ENCODE measurements at regions not wholly inside any gene's neighbourhood (a gene's known extent, or its start where the extent isn't known, plus 50 kb on each side); places are given as distances from the start of the nearest gene placed in this dataset.

DNA sequence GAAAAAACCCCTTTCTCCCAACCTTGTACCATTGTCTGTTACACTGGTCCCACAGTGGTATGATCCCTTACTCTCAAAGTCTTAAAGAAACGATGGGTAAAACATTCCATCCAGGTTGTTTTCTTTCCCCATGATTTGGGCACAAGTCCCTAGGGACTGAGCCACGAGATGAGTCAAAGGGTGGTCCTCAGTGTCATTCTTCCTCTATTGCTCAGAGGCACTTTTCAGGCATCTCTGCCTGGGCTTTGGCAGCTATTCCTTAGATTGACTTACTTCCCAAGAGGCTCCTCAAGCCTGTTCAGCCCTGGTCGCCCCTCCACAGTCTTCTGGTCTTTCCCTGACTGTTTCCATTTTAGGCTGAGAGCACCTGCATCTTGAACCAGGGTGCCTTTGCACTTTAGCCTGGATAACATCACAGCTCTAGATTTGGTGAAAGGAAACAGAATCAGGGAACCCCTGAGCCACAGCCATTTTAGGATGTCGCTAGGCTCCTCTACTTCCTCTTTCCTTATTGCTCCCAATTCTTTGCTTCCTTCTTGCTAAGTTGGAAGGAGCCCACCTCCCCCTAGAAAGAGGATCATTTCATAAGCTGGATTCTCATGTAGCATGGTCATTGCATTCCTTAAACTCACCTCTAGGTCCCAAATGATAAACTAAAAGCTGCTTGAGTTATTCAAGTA lies 131.0 kb upstream of the TPRG1 start:
- DNase-seq (ENCODE audit: low read depth, low spot score): no peak

GRCh38 chr3:189041482-189042090 lies 130.2 kb upstream of the TPRG1 start:
- H3K27ac ChIP-seq: no peak overlapping the region

More for the DNA sequence above, 131.0 kb upstream of the TPRG1 start:
- H3K27ac ChIP-seq: no peak overlapping the region

DNA sequence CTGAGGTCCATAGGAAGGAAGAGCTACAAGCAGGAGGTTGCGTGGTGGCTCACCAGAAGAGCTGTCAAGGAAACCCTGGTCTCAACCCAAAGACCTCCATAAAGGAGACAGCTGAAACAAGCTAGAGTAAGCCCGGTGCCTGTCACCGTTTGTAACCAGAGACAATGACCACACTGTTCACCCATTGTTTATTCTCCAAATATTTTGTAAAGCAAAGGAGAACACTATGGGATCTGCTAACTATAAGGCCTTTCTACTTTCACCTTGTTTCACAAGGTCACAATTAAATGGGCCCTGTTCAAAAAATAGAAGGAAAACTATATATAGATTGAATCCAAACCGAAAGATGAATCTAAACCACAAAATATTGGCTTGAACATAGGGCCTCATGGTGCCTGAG lies 128.9 kb upstream of the TPRG1 start:
- H3K27ac ChIP-seq: no peak overlapping the region
- no peak for DNase-seq (ENCODE audit: low read depth, low spot score)

More at GRCh38 chr3:189041482-189042090, 130.2 kb upstream of the TPRG1 start:
- peak; percentile 12 for DNase-seq (ENCODE audit: low read depth, low spot score)

DNA sequence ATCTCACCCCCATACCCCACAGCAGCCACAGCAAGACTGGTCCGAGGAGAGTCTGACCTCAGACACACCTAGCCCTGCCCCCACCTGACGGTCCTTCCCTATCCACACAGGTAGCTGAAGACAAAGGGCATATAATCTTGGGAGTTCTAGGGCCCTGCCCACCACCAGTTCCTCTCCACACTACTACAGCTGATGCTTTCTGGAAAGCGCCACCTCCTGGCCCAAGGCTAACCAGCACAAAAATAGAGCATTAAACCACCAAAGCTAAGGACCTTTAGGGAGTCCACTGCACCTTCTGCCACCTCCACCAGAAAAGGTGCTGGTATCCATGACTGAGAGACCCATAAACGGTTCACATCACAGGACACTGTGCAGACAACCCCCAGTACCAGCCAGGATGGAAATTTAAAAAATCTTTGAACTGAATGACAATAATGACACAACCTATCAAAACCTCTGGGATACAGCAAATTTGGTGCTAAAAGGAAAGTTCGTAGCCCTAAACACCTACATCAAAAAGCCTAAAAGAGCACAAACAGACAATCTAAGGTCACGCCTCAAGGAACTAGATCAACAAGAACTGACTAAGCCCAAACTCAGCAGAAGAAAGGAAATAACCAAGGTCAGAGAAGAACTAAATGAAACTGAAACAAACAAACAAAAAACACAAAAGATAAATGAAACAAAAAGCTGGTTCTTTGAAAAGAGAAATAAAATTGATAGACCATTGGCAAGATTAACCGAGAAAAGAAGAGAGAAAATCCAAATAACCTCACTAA lies 122.1 kb upstream of the TPRG1 start:
- H3K27ac ChIP-seq: no peak overlapping the region
- no peak for DNase-seq (ENCODE audit: low read depth, low spot score)

DNA sequence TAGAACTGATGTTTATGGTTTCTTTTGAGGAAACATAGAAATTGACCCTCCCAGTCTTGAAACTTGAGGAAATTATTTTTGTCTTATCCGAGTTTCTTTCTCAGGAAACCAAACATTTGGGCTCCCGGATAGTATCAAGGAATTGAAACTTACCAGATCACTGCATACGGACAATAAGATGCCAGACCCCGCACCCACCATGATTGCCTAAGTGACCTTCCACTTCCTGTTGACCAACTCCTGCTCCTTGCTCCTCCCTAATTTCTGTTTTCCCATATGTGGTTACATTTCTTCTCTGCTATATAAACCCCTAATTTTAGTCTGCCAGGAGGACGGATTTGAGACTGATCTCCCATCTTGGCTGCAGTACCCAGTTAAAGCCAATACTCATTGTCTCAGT lies 118.4 kb upstream of the TPRG1 start:
- H3K27ac ChIP-seq: no peak overlapping the region
- DNase-seq (ENCODE audit: low read depth, low spot score): no peak

GRCh38 chr3:189056646-189057335 lies 115.0 kb upstream of the TPRG1 start:
- DNase-seq (ENCODE audit: low read depth, low spot score): no peak
- H3K27ac ChIP-seq: no peak overlapping the region

DNA sequence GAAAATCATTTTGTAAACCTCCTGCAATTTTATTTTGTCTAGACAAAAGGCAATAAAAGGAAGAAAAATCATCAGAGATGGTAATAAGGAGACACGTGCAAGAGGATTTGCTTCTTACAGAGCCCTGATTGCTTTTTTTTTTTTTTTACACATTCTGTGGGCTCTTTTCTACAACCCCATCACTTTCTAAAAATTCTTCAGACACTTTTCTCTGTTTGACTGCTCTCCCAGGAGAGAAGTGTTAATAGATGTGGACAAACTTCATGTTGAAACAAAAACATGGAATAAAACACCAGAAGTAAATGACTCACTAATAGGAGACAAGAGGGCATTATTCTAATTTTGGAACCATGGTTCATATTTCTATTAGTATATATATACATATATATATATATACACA lies 114.4 kb upstream of the TPRG1 start:
- H3K27ac ChIP-seq: no peak overlapping the region
- no peak for DNase-seq (ENCODE audit: low read depth, low spot score)

GRCh38 chr3:189058071-189058470 lies 113.7 kb upstream of the TPRG1 start:
- no peak overlapping the region for H3K27ac ChIP-seq
- no peak for DNase-seq (ENCODE audit: low read depth, low spot score)

DNA sequence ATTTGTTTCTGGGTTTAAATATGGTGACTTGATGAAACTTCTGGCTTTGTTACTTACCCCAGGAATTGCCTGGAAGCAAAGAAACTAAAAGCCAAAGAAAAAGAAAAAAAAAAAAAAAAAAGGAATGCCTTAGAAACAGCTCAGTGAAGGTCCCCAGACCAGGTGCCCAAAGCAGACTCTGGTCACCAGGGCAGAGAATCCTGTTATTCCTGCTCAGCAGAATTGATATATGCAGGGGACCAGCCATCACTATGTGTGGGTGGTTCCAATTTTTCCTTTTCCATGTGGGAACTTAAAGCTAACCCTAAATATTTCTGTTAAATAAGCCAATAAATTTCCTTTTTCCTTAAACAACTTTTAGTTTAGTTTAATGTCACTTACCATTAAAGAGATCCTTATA lies 100.8 kb upstream of the TPRG1 start:
- no peak overlapping the region for H3K27ac ChIP-seq
- DNase-seq (ENCODE audit: low read depth, low spot score): no peak

DNA sequence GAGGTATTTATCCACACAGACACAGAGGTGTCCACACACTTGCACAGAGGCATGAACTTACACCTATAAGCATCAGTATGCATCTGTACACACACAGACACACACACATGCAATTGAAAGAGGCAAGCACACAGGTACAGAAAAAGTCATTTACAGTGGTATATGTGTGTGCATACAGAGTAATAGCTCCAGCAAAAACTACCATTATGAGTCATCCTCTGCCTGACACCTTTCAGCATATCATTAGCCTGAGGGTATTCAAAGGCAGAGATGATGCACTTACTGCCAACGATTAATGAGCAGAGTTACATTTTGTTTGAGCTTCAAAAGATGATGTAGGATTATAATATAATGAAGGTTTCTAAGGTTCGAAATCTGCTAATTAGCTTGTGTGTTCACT lies 100.3 kb upstream of the TPRG1 start:
- DNase-seq (ENCODE audit: low read depth, low spot score): peak; percentile 34
- H3K27ac ChIP-seq: no peak overlapping the region

DNA sequence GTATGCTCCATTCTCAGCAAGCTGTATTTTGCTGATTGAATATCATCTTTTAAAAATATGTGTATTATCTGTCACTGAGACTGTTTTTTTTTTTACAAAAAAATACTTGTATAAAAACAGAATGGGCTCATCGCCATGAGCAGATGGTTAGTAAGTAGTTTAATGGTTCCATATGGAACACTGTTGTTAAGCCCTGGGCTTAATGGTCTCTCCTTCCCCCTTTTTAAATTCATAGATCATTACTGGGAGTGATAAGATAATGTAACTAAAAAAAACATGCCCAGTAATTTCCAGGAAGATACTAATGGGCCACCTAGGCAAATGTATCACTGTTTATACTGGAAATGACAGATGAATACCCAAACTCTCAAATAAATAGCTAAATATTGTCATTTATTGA lies 95.3 kb upstream of the TPRG1 start:
- H3K27ac ChIP-seq: no peak overlapping the region
- DNase-seq (ENCODE audit: low read depth, low spot score): no peak

DNA sequence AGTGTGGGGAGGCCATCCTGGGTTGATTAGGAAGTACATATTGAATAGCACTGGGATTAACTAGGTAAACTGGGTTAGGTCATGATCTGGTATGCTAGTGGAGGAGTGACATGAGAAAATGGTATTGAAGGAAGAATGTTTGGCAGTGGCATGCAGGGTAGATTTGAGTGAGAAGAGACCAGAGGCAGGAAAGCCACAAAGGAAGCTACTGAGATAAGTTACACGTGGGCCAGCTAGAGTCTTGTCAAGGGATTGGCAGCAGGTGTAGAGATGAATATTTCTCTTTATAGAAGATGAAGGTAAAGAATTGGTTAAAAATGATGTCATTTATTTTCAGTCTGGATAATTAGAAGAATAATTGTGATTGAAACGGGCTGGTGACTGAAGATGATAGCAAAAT lies 91.0 kb upstream of the TPRG1 start:
- no peak overlapping the region for H3K27ac ChIP-seq
- no peak for DNase-seq (ENCODE audit: low read depth, low spot score)

DNA sequence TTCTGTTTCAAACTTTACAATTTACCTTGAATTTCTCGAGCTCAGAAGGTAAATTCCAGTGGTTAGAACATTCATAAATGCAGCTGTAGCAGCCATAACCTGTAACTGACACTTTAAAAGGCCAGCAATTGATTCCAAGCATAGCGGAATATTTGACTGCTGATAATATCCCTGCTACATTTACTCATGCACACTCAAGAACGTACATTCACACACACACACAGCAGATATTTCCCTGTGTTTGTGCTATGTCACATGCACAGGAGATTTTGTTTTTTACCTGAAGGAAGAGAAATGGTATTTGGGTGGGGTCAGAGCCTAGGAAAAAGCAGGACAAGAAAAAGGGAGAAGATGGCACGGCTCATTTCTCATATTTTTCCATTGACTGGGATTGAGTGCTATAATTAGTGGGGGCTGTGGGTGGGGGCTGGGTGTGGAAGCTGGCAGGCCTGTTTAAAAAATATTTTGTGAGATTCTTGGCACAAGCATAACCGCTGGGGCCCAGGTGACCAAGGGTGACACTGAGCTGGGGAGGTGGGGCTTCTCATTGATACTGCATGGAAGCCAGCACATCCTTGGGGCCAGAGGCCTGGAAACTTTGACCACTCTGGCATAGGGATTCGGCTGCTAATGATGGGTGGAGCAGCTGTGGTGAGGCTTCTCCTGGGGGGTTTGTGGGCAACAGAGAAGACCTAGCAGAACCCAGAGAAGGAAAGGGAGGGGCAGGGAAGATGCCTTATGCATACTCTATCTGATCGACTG lies 88.9 kb upstream of the TPRG1 start:
- DNase-seq (ENCODE audit: low read depth, low spot score): no peak
- H3K27ac ChIP-seq: no peak overlapping the region

DNA sequence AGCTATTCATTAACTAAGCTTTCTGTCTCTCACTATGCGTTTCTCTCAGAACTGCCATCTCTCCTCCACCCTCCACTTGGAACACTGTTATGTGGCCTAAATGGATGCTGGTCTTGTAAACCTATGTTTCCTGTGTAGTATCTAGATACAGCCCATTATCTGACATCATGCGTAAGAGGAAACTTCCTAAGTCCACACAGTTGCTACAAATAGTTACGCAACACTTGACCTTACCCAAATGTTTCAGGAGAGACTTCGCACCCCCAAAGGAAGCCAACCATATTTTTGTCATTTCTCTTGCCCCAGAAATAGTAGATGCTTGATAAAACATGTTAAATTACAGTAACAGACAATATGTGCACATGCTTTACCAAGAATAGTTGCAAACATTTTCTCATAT lies 87.2 kb upstream of the TPRG1 start:
- H3K27ac ChIP-seq: no peak overlapping the region
- no peak for DNase-seq (ENCODE audit: low read depth, low spot score)

DNA sequence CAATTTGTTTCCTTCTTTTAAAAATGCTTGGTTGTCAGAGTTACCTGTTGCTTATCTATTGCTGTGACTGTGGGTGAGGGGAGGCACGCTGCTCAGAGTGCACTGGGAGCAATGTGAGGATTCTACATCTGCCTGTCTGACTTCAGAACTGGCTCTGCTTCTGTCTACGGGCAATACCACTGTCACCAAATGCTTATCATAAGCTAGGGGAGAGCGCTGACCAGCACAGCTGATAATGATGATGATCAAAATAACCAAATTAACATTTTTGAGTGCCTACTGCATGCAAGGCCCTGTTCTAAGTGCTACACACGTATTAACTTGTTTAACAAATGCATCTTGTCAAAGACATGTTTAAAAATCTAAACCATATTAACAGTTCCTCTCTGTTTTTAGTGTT lies 79.2 kb upstream of the TPRG1 start:
- DNase-seq (ENCODE audit: low read depth, low spot score): no peak
- H3K27ac ChIP-seq: no peak overlapping the region

GRCh38 chr3:189094539-189094938 lies 77.2 kb upstream of the TPRG1 start:
- H3K27ac ChIP-seq: no peak overlapping the region
- DNase-seq (ENCODE audit: low read depth, low spot score): no peak

DNA sequence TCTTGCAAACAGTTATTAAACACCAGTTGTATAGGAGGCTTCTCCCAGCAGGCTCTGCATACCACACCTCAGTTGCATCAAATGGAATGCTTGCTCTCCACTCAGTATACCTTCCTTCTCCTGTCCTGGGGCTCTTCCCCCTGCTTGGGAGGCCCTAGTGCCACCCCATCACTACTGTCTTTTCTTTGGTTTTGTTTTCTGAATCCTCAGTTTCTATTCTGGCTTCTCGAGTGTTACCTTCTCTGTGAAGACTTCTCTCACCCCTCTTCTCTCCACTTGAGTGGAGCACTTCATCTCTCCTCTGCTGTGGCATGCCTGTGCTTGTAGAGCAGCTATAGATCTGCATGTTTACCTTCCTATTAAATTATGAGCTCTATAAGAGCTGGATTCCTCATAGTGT lies 75.7 kb upstream of the TPRG1 start:
- H3K27ac ChIP-seq: no peak overlapping the region
- no peak for DNase-seq (ENCODE audit: low read depth, low spot score)

GRCh38 chr3:189099031-189099471 lies 72.7 kb upstream of the TPRG1 start:
- H3K27ac ChIP-seq: no peak overlapping the region
- DNase-seq (ENCODE audit: low read depth, low spot score): no peak

DNA sequence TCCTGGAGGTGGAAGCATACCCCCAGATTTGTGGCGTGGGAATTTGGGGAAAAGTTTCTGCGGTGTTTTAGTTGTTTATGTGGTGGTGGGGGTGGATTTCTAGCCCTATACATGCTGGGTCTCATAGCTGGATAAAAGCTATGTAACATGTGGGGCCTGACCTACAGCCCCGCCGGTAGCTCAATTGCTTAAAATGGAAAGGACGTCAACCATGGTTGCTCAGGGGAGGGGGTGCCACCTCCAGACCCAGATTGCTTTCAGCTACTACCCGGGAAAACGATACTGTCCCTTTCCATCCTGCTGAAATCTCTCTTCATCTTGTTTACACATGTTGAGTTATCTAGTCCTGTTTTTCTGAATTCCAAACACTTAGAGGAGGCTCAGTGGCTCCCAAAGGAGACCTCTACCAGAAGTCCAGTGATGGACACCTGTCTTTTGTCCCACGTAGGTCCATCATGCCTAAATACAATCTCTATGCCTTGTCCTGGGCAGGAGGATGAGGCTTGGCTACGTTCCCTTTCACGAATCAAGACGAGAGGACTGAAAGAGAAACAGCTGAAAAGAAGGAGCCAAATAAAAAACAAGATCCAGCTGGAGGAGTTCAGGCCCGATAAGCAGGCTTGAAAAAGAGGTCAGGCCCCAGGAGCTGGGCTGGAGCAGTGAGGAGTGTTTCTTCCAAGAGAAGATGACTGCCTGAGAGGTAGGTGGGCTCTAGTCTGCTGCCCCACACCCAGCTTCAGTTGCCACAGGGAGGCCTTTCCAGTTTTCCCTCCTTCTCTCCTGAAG lies 72.1 kb upstream of the TPRG1 start:
- H3K27ac ChIP-seq: no peak overlapping the region
- DNase-seq (ENCODE audit: low read depth, low spot score): no peak
